ENCODE measurements at regions not wholly inside any gene's neighbourhood (a gene's known extent, or its start where the extent isn't known, plus 50 kb on each side); places are given as distances from the start of the nearest gene placed in this dataset.

GRCh38 chr18:38427234-38427633 is 861.6 kb upstream of the CELF4 start:
- no peaks in the 10 kb centered on the region for H3K36me3 ChIP-seq (ENCODE audit: control insufficient read depth in 4 of 4, insufficient read depth in 3 of 4, low read depth in 1 of 4, low read length in 3 of 4)
- 90% methylated on average over 2 of the region's 2 CpGs for WGBS
- H3K4me3 ChIP-seq (ENCODE audit: low read depth in 1 of 3, low read length in 3 of 3) = no peak overlapping the region
- H3K9me3 ChIP-seq (ENCODE audit: control insufficient read depth in 4 of 4, low read length in 3 of 4) = no peaks in the 10 kb centered on the region
- H3K27ac ChIP-seq (ENCODE audit: low read depth in 1 of 2, low read length in 2 of 2) = no peak overlapping the region
- H3K4me1 ChIP-seq (ENCODE audit: control insufficient read depth in 4 of 4, insufficient read depth in 4 of 4, low read length in 3 of 4) = no peaks in the 10 kb centered on the region
- DNase-seq (ENCODE audit: low spot score) = no peak
- TF ChIP-seq FOXA1 (IDR thresholded peaks at IDR 0.05) (no peak), CTCF (IDR thresholded peaks at IDR 0.05; ENCODE audit: low read depth, low read length, missing input control) (no peak)
- H3K9ac ChIP-seq (ENCODE audit: low read depth in 1 of 2, low read length in 2 of 2) = no peak overlapping the region
- H3K27me3 ChIP-seq (ENCODE audit: control insufficient read depth in 4 of 4, insufficient read depth in 4 of 4, low read length in 3 of 4) = no peaks in the 10 kb centered on the region

GRCh38 chr18:38421872-38422615 is 856.4 kb upstream of the CELF4 start:
- H3K27me3 ChIP-seq (ENCODE audit: control insufficient read depth in 4 of 4, insufficient read depth in 4 of 4, low read length in 3 of 4) = no peaks in the 10 kb centered on the region
- no peak overlapping the region for H3K27ac ChIP-seq (ENCODE audit: low read depth in 1 of 2, low read length in 2 of 2)
- whole genome bisulfite sequencing = 79% methylated on average over 6 of the region's 6 CpGs
- H3K4me1 ChIP-seq (ENCODE audit: control insufficient read depth in 4 of 4, insufficient read depth in 4 of 4, low read length in 3 of 4) = no peaks in the 10 kb centered on the region
- no peak overlapping the region for H3K4me3 ChIP-seq (ENCODE audit: low read depth in 1 of 3, low read length in 3 of 3)
- DNase-seq (ENCODE audit: low spot score) = no peak
- TF ChIP-seq HNF4A (conservative IDR thresholded peaks at IDR 0.05) (no peak), SP1 (IDR thresholded peaks at IDR 0.05) (no peak), RAD21 (IDR thresholded peaks at IDR 0.05) (no peak), GABPA (IDR thresholded peaks at IDR 0.05 in 1 of 2, conservative IDR thresholded peaks at IDR 0.05 in 1 of 2) (no peak), FOXA2 (IDR thresholded peaks at IDR 0.05) (no peak), RXRA (IDR thresholded peaks at IDR 0.05) (no peak), JUND (IDR thresholded peaks at IDR 0.05) (no peak), FOXA1 (IDR thresholded peaks at IDR 0.05) (no peak), NR2F2 (IDR thresholded peaks at IDR 0.05) (no peak), TAF1 (conservative IDR thresholded peaks at IDR 0.05) (no peak), HNF4G (IDR thresholded peaks at IDR 0.05) (no peak), CTCF (IDR thresholded peaks at IDR 0.05; ENCODE audit: low read depth, low read length, missing input control) (no peak), MAX (IDR thresholded peaks at IDR 0.05) (no peak), YY1 (IDR thresholded peaks at IDR 0.05) (no peak), REST (IDR thresholded peaks at IDR 0.05) (no peak), EGR1 (IDR thresholded peaks at IDR 0.05; ENCODE audit: low read depth in 2 of 2) (no peak), ATF3 (IDR thresholded peaks at IDR 0.05) (no peak), ZBTB33 (IDR thresholded peaks at IDR 0.05) (no peak)
- H3K36me3 ChIP-seq (ENCODE audit: control insufficient read depth in 4 of 4, insufficient read depth in 3 of 4, low read depth in 1 of 4, low read length in 3 of 4) = no peaks in the 10 kb centered on the region
- no peaks in the 10 kb centered on the region for H3K9me3 ChIP-seq (ENCODE audit: control insufficient read depth in 4 of 4, low read length in 3 of 4)
- no peak overlapping the region for H3K9ac ChIP-seq (ENCODE audit: low read depth in 1 of 2, low read length in 2 of 2)

All from liver (tissue), 8 donors.